GM21717 (cell line): ENCODE measurements at regions not wholly inside any gene's neighbourhood (a gene's known extent, or its start where the extent isn't known, plus 50 kb on each side); places are given as distances from the start of the nearest gene placed in this dataset.

Source experiments
- ATAC-seq: cut with Tn5 transposase; IDR thresholded peaks from one replicate; pipeline ENCODE4 v1.9.1; 2021; ENCODE audit warnings: mild to moderate bottlenecking, moderate library complexity; ENCODE audit not compliant: unreplicated experiment

GRCh38 chr1:182198006-182198605, 136.6 kb upstream of the ZNF648 start:
- no peak for ATAC-seq

GRCh38 chr1:182196897-182197870, 135.7 kb upstream of the ZNF648 start:
- no peak for ATAC-seq

GRCh38 chr1:182195733-182196132, 134.2 kb upstream of the ZNF648 start:
- no peak for ATAC-seq

- ATAC-seq: no peak
These were observed 132.5 kb upstream of the ZNF648 start for GRCh38 chr1:182193908-182194550.

- ATAC-seq: no peak
These were observed 131.5 kb upstream of the ZNF648 start for GRCh38 chr1:182192966-182193365.

GRCh38 chr1:182192215-182192614, 130.7 kb upstream of the ZNF648 start:
- no peak for ATAC-seq

GRCh38 chr1:182191381-182192115, 130.0 kb upstream of the ZNF648 start:
- ATAC-seq: no peak

GRCh38 chr1:182189535-182190066, 128.1 kb upstream of the ZNF648 start:
- ATAC-seq: no peak

- ATAC-seq: no peak
These were observed 125.2 kb upstream of the ZNF648 start for GRCh38 chr1:182186757-182187146.

GRCh38 chr1:182185842-182186756, 124.6 kb upstream of the ZNF648 start:
- ATAC-seq: no peak

GRCh38 chr1:182185136-182185535, 123.6 kb upstream of the ZNF648 start:
- ATAC-seq: no peak

- no peak for ATAC-seq
These were observed 122.1 kb upstream of the ZNF648 start for GRCh38 chr1:182183606-182184005.

- ATAC-seq: no peak
These were observed 120.8 kb upstream of the ZNF648 start for GRCh38 chr1:182182311-182182710.

- ATAC-seq: no peak
These were observed 119.7 kb upstream of the ZNF648 start for GRCh38 chr1:182181167-182181572.

GRCh38 chr1:182175361-182175931, 113.9 kb upstream of the ZNF648 start:
- ATAC-seq: no peak

- ATAC-seq: no peak
These were observed 113.0 kb upstream of the ZNF648 start for GRCh38 chr1:182174513-182174855.

- no peak for ATAC-seq
These were observed 112.4 kb upstream of the ZNF648 start for GRCh38 chr1:182173808-182174512.

- no peak for ATAC-seq
These were observed 111.2 kb upstream of the ZNF648 start for GRCh38 chr1:182172699-182173098.
